ENCODE measurements at regions not wholly inside any gene's neighbourhood (a gene's known extent, or its start where the extent isn't known, plus 50 kb on each side); places are given as distances from the start of the nearest gene placed in this dataset.

- no peak for TF ChIP-seq CTCF (IDR thresholded peaks at IDR 0.05)
- Mint-ChIP-seq H3K9me3 (peaks cover 10% of the 10 kb centered on the region), H3K27me3 (no peaks in the 10 kb centered on the region), H3K27ac (no peak overlapping the region), H3K36me3 (ENCODE audit: low read depth) (peaks cover 3% of the 10 kb centered on the region), H3K4me1 (peaks cover 51% of the 10 kb centered on the region), H3K4me3 (no peak overlapping the region)
- intact Hi-C loops (cut with micrococcal nuclease), result no loop called here
- DNase-seq (no peak), ATAC-seq (ENCODE audit: low read depth) (no peak)
- CTCF ChIA-PET, result no interaction called here
- POLR2A ChIA-PET, result no interaction called here
Observed at GRCh38 chr7:25614415-25614814, 386.1 kb upstream of the NPVF start.

- Mint-ChIP-seq H3K27me3 (no peaks in the 10 kb centered on the region), H3K36me3 (ENCODE audit: low read depth) (peaks cover 3% of the 10 kb centered on the region), H3K9me3 (peaks cover 10% of the 10 kb centered on the region), H3K27ac (no peak overlapping the region), H3K4me3 (no peak overlapping the region), H3K4me1 (peaks cover 56% of the 10 kb centered on the region)
- POLR2A ChIA-PET, result no interaction called here
- TF ChIP-seq CTCF (IDR thresholded peaks at IDR 0.05), result no peak
- CTCF ChIA-PET, result no interaction called here
- intact Hi-C loops (cut with micrococcal nuclease), result no loop called here
- DNase-seq, result no peak
- ATAC-seq (ENCODE audit: low read depth), result no peak
Observed at GRCh38 chr7:25615003-25615402, 386.7 kb upstream of the NPVF start.

- intact Hi-C loops (cut with micrococcal nuclease), result no loop called here
- CTCF ChIA-PET, result no interaction called here
- peaks cover 3% of the 10 kb centered on the region for H3K36me3 Mint-ChIP-seq (ENCODE audit: low read depth)
- POLR2A ChIA-PET, result no interaction called here
- H3K4me1 Mint-ChIP-seq, result peaks cover 62% of the 10 kb centered on the region
- ATAC-seq (ENCODE audit: low read depth), result no peak
- no peak for TF ChIP-seq CTCF (IDR thresholded peaks at IDR 0.05)
- no peak for DNase-seq
- H3K4me3 Mint-ChIP-seq, result peak overlapping the region; percentile 3
- H3K9me3 Mint-ChIP-seq, result peaks cover 10% of the 10 kb centered on the region
- no peaks in the 10 kb centered on the region for H3K27me3 Mint-ChIP-seq
- H3K27ac Mint-ChIP-seq, result no peak overlapping the region
Observed at GRCh38 chr7:25615593-25615992, 387.3 kb upstream of the NPVF start.

- CTCF ChIA-PET, result no interaction called here
- Mint-ChIP-seq H3K27ac (no peak overlapping the region), H3K4me3 (no peak overlapping the region), H3K36me3 (ENCODE audit: low read depth) (peaks cover 3% of the 10 kb centered on the region), H3K27me3 (no peaks in the 10 kb centered on the region), H3K9me3 (peaks cover 3% of the 10 kb centered on the region), H3K4me1 (peaks cover 72% of the 10 kb centered on the region)
- intact Hi-C loops (cut with micrococcal nuclease), result no loop called here
- DNase-seq (no peak), ATAC-seq (ENCODE audit: low read depth) (no peak)
- no peak for TF ChIP-seq CTCF (IDR thresholded peaks at IDR 0.05)
- POLR2A ChIA-PET, result no interaction called here
Observed at GRCh38 chr7:25617214-25617613, 388.9 kb upstream of the NPVF start.

GRCh38 chr7:25617673-25618072, 389.4 kb upstream of the NPVF start:
- Mint-ChIP-seq H3K4me1 (peaks cover 74% of the 10 kb centered on the region), H3K4me3 (no peak overlapping the region), H3K27me3 (no peaks in the 10 kb centered on the region), H3K36me3 (ENCODE audit: low read depth) (peaks cover 3% of the 10 kb centered on the region), H3K27ac (no peak overlapping the region), H3K9me3 (peaks cover 2% of the 10 kb centered on the region)
- CTCF ChIA-PET, result no interaction called here
- DNase-seq (no peak), ATAC-seq (ENCODE audit: low read depth) (no peak)
- POLR2A ChIA-PET, result no interaction called here
- no peak for TF ChIP-seq CTCF (IDR thresholded peaks at IDR 0.05)
- intact Hi-C loops (cut with micrococcal nuclease), result no loop called here
